Right lobe of liver (tissue), 6 donors: ENCODE measurements at regions not wholly inside any gene's neighbourhood (a gene's known extent, or its start where the extent isn't known, plus 50 kb on each side); places are given as distances from the start of the nearest gene placed in this dataset.

Experiments
- ATAC-seq, 4 donors: fragments of 200-7000 bp; cut with Tn5 transposase; one replicate each; pipeline ENCODE4 v1.9.1; 2020; ENCODE audit warnings: mild to moderate bottlenecking in 4 of 4, moderate library complexity in 4 of 4
- DNase-seq, 3 donors: peaks; one replicate each; pipeline ENCODE4 v3.0.0-alpha.2; 2020
- H3K27ac ChIP-seq, 3 donors: fragments of 200-600 bp; one replicate each; pipeline ENCODE4 v1.8.0; 2022
- H3K27me3 ChIP-seq, 2 donors: fragments of 200-600 bp; one replicate each; pipeline ENCODE4 v1.8.0; 2022
- H3K36me3 ChIP-seq, 4 donors: fragments of 200-600 bp; sonication (generic) in 1 of 4; one replicate each; pipeline versions ENCODE4 v1.5.1 to v1.8.0; 2017 to 2022; ENCODE audit warnings: control low read depth in 1 of 4
- H3K4me1 ChIP-seq, 4 donors: fragments of 200-600 bp; sonication (generic) in 1 of 4; one replicate each; pipeline versions ENCODE4 v1.5.1 to v1.8.0; 2017 to 2022; ENCODE audit warnings: control low read depth in 1 of 4
- H3K4me3 ChIP-seq, 3 donors: fragments of 200-600 bp; one replicate each; pipeline ENCODE4 v1.8.0; 2022
- H3K9me3 ChIP-seq, 4 donors: fragments of 200-600 bp; sonication (generic) in 1 of 4; one replicate each; pipeline versions ENCODE4 v1.5.1 to v1.8.0; 2017 to 2022; ENCODE audit warnings: control low read depth in 1 of 4
- POLR2A ChIP-seq: fragments of 450-650 bp; IDR thresholded peaks from one replicate; pipeline ENCODE4 v1.6.1; 2017; ENCODE audit warnings: antibody characterized with exemption, mild to moderate bottlenecking
- WGBS: methylation state at CpG from one replicate; pipeline ENCODE4 v1.1.6; 2018; ENCODE audit warnings: low coverage, low lambda C conversion rate; ENCODE audit not compliant: insufficient coverage; ENCODE audit errors: missing lambda C conversion rate; 5-methylcytosine and 5-hydroxymethylcytosine counted together
- intact Hi-C, 2 donors: fragments of 100-400 bp; cut with DNase I; formaldehyde crosslinking; loops; one replicate each; pipeline versions ENCODE4 v1.11.2 to v1.14.1; 2022
- TF ChIP-seq, protein P1 (sequence below), 4 donors: fragments of 200-600 bp in 3 of 4; fragments of 450-650 bp in 1 of 4; IDR thresholded peaks; one replicate each; pipeline versions ENCODE4 v1.5.1 to v1.8.0; 2016 to 2022; ENCODE audit warnings: antibody characterized with exemption in 4 of 4, mild to moderate bottlenecking in 2 of 4
- donor health status: DM: no; HTN: yes; CAD: no.
- donor health status: DM: no; HTN: no; CAD: no.
- donor health status: DM: no; HTN: no; CAD: no.
- donor health status: DM: no; HTN: yes; CAD: no.
- donor health status: DM: no; HTN: yes; CAD: no.

- Histone ChIP-seq H3K27ac (no peak overlapping the region), H3K4me3 (no peak overlapping the region), H3K36me3 (no peaks in the 10 kb centered on the region), H3K27me3 (no peaks in the 10 kb centered on the region), H3K9me3 (no peaks in the 10 kb centered on the region), H3K4me1 (no peaks in the 10 kb centered on the region)
- ATAC-seq (no peak), DNase-seq (no peak)
- intact Hi-C loops: no loop called here
- TF ChIP-seq, protein P1, sequence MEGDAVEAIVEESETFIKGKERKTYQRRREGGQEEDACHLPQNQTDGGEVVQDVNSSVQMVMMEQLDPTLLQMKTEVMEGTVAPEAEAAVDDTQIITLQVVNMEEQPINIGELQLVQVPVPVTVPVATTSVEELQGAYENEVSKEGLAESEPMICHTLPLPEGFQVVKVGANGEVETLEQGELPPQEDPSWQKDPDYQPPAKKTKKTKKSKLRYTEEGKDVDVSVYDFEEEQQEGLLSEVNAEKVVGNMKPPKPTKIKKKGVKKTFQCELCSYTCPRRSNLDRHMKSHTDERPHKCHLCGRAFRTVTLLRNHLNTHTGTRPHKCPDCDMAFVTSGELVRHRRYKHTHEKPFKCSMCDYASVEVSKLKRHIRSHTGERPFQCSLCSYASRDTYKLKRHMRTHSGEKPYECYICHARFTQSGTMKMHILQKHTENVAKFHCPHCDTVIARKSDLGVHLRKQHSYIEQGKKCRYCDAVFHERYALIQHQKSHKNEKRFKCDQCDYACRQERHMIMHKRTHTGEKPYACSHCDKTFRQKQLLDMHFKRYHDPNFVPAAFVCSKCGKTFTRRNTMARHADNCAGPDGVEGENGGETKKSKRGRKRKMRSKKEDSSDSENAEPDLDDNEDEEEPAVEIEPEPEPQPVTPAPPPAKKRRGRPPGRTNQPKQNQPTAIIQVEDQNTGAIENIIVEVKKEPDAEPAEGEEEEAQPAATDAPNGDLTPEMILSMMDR (IDR thresholded peaks at IDR 0.05): no peak
- no peak for TF ChIP-seq POLR2A
- 44% methylated on average over 2 of the region's 2 CpGs for WGBS
Observed at GRCh38 chr4:96776920-96777527, 937.1 kb downstream of the PDHA2 start.

GRCh38 chr4:96784336-96784735 lies 944.4 kb downstream of the PDHA2 start:
- ATAC-seq: no peak
- Histone ChIP-seq H3K4me1 (no peaks in the 10 kb centered on the region), H3K27ac (no peak overlapping the region), H3K9me3 (no peaks in the 10 kb centered on the region), H3K36me3 (no peaks in the 10 kb centered on the region), H3K4me3 (no peak overlapping the region), H3K27me3 (no peaks in the 10 kb centered on the region)
- TF ChIP-seq, protein P1 (IDR thresholded peaks at IDR 0.05): no peak
- TF ChIP-seq POLR2A: no peak
- intact Hi-C loops: no loop called here
- no peak for DNase-seq
- WGBS: 50% methylated on average over 4 of the region's 4 CpGs

DNA sequence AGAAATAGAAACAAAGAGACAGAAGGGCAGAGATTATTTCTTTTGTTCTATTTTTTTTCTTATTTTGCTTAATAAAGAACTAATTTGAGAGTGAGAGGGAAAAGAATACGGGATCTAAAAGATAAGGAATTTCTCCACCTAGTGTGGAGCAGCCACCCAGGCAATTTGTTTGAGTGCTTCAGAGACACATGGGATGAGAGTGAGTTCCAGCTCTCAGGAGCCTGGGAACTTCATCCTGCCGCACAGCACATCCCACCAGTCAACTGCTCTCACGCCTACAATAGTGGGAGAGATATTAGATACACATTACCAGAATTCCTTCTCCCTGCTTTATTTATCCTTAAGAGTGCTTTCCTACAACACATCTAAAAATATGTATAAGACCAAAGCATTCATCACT lies 946.4 kb downstream of the PDHA2 start:
- Histone ChIP-seq H3K9me3 (no peaks in the 10 kb centered on the region), H3K27ac (no peak overlapping the region), H3K4me3 (no peak overlapping the region), H3K36me3 (no peaks in the 10 kb centered on the region), H3K27me3 (no peaks in the 10 kb centered on the region), H3K4me1 (no peaks in the 10 kb centered on the region)
- DNase-seq (no peak), ATAC-seq (no peak)
- no peak for TF ChIP-seq POLR2A
- TF ChIP-seq, protein P1 (IDR thresholded peaks at IDR 0.05): no peak
- WGBS: 32% methylated on average over 3 of the region's 3 CpGs
- intact Hi-C loops: no loop called here

DNA sequence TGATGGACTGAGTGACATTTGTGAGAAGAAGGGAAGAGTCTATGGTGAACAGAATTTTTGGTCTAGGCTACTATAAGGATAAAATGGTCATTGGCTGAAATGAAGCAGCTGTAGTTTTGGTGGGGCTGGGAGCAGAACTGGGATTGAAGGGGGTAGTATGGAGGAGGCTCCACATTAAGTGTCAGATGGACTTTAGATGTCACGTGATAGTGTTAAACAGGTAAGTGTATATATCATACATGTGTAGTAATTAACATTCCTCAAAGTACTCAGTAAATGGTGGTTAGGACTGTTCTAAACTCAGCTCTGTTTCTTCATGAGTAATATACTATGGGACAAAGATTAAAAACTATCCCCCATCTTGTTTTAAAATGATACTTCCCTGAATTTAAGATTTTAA lies 947.9 kb downstream of the PDHA2 start:
- Histone ChIP-seq H3K9me3 (no peaks in the 10 kb centered on the region), H3K4me3 (no peak overlapping the region), H3K27me3 (no peaks in the 10 kb centered on the region), H3K36me3 (no peaks in the 10 kb centered on the region), H3K4me1 (no peaks in the 10 kb centered on the region), H3K27ac (no peak overlapping the region)
- DNase-seq (no peak), ATAC-seq (no peak)
- TF ChIP-seq POLR2A: no peak
- TF ChIP-seq, protein P1 (IDR thresholded peaks at IDR 0.05): no peak
- intact Hi-C loops: no loop called here
- 20% methylated on average over 1 of the region's 1 CpG for WGBS

DNA sequence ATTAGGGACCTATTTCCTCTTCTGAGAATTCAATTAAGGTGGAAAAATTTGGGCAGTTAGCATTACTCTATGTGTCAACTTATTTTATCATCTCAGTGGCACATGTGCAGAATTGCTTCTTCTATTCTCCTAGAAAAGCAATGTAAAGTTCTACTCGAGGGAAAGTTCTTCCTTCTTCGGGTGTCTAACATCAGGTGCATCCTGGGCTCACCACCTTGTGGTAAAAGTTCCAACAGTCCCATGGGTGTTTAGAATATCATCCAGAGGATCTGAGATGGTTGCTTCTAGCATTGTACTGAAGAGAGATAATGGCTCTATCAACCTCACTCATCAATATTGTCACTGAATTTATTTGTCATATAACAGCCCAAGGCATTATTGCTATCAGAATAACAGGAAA lies 969.7 kb downstream of the PDHA2 start:
- no peak for ATAC-seq
- Histone ChIP-seq H3K27me3 (no peaks in the 10 kb centered on the region), H3K27ac (no peak overlapping the region), H3K4me3 (no peak overlapping the region), H3K9me3 (no peaks in the 10 kb centered on the region), H3K36me3 (no peaks in the 10 kb centered on the region), H3K4me1 (no peaks in the 10 kb centered on the region)
- intact Hi-C loops: no loop called here
- no peak for TF ChIP-seq POLR2A
- TF ChIP-seq, protein P1 (IDR thresholded peaks at IDR 0.05): no peak
- WGBS: 36% methylated on average over 2 of the region's 2 CpGs
- DNase-seq: no peak
